GM12801 (cell line): ENCODE measurements at regions not wholly inside any gene's neighbourhood (a gene's known extent, or its start where the extent isn't known, plus 50 kb on each side); places are given as distances from the start of the nearest gene placed in this dataset.

Experiments used
- TF ChIP-seq, protein P1 (sequence below): IDR thresholded peaks from one replicate; pipeline ENCODE4 v1.5.1; 2011; ENCODE audit warnings: control low read depth; ENCODE audit not compliant: insufficient read length; ENCODE audit errors: extremely low read depth

DNA sequence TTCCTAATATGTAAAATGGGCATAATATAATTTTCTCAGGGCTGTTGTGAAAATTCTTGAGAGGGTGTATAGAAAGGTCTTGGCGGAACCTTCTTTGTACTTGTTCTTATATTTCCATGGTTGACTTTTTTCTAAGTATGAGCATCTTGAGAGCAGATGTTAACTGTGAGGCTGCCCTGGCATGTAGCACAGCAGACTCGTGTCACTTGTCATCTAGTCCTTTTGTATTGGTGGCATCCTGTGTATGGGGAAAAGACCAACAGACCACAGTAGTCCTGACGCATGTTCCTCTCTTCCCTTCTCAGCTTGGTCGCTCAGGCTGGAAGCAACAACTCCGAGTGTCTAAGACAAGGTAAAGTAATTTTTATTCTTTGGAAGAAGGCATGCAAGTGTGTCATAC lies 153.8 kb upstream of the ZBED5 start:
- TF ChIP-seq, protein P1, sequence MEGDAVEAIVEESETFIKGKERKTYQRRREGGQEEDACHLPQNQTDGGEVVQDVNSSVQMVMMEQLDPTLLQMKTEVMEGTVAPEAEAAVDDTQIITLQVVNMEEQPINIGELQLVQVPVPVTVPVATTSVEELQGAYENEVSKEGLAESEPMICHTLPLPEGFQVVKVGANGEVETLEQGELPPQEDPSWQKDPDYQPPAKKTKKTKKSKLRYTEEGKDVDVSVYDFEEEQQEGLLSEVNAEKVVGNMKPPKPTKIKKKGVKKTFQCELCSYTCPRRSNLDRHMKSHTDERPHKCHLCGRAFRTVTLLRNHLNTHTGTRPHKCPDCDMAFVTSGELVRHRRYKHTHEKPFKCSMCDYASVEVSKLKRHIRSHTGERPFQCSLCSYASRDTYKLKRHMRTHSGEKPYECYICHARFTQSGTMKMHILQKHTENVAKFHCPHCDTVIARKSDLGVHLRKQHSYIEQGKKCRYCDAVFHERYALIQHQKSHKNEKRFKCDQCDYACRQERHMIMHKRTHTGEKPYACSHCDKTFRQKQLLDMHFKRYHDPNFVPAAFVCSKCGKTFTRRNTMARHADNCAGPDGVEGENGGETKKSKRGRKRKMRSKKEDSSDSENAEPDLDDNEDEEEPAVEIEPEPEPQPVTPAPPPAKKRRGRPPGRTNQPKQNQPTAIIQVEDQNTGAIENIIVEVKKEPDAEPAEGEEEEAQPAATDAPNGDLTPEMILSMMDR = no peak

DNA sequence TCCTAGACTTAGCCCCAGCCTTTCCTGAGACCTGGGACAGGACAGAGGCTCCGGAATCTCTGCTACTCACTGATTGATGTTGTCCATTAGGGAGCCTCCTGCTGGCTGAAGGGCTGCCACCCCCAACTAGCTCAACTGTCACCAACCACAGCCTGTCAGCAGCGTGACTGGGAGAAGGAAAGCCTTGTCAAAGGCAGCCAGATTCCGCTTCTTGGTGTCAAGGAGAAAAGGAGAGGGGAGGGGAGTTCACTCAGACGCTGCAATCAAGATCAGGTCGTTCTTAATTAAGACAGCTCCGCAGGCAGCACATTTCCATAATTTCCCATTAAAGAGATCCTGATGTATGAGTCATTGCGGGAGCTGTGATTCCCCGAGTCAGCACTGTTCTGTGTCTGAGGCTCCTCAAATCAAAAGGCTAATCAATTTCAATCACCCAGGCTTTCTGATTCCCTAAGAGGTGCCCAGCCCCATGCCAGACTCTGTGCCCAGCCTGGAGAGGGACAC lies 152.8 kb upstream of the ZBED5 start:
- TF ChIP-seq, protein P1 = no peak

DNA sequence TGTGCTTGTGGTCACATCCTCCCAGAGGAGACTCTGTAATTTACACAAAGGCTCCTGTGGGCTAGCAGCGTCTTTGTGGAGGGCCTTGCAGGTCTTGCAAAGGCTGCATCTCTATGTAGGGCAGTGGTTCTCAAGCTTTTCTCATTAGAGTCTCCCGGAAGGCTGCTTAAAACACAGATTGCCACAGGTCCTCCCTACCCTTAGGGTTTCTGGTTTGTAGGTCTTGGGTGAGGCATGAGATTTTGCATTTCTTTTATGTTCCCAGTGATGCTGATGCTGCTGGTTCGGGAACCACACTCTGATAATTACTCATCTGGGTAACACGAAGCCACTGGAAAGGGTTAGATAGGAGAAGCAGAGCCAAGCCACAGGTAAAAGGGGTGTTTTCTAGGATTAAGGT lies 151.3 kb upstream of the ZBED5 start:
- TF ChIP-seq, protein P1 = no peak

DNA sequence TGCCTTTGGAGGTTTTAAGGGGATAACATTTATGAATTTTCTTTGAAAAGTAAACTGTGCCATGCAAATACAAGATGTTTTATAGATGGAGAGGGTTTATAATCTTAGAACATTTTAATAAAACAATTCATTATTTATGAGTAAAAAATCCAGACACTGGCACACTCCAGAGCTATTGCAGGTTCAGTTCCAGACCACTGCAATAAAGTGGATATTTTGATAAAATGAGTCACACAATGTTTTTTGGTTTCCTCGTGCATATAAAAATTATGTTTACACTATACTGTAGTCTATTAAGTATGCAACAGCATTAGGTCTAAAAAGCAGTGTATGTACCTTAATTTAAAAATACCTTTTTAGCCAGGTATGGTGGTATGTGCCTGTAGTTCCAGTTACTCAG lies 146.2 kb upstream of the ZBED5 start:
- TF ChIP-seq, protein P1 = no peak

DNA sequence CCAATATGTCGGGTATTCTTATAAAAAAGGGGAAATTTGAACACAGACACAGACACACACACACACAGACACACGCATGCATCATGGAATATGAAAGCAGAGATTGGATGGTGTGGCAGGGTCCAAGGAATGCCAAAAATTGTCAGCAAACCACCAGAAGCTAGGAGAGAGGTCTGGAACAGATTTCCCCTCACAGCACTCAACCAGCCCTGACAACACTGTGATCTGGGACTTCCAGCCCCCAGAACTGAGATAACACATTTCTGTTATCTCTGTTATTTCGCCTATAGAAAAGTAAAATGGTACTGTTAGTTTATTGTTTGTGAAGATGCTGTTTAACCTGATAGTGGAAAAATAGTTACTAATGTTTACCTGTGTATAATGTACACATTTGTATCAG lies 145.4 kb upstream of the ZBED5 start:
- TF ChIP-seq, protein P1 = no peak

DNA sequence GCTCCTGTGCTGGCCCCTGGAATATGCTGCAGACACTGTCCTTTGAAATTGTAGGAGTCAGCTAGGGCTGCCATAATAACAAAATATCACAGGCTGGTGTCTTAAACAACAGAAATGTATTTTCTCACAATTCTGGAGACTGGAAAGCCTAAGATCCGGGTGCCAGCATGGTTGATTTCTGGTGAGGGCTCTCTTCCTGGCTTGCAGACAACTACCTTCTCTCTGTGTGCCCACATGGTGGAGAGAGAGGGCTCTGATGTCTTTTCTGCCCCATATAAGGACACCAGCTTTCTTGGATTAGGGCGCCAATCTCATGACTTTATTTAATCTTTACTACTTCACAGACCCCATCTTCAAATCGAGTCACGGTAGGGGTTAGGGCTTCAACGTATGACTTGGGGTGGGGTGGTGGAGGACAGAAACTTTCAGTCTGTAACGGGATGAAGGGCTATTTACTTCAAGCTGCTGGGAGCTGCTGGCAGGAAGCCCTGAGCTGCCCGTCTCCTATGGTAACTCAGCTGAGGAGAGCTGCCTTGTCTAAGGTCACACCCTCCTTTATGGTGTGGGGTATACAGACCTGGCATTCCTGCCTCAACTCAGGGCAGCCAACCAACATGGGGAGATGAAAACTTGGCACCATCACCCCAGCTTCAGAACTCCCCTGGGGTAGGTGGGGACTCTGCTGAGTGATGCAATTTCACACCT lies 142.9 kb upstream of the ZBED5 start:
- TF ChIP-seq, protein P1 = no peak

DNA sequence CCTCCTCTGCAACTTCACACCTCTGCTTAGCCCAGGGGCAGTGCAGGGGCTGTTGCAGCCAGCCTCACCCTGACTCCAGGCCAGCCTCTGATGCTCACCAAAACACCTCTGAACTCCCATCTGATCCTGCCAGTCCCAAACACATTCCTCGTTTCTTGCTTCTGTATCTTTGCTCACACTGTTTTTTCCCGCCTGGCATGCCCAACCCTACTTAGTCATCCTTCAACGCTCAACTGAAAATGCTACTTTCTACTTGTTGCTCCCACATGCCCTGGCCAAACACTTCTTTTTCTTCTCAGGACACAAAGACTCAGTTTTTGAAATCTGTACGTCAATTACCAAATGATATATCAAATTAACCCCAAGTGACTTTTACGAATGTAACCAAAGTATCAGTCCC lies 140.8 kb upstream of the ZBED5 start:
- TF ChIP-seq, protein P1 = no peak
